ENCODE measurements at regions not wholly inside any gene's neighbourhood (a gene's known extent, or its start where the extent isn't known, plus 50 kb on each side); places are given as distances from the start of the nearest gene placed in this dataset.

GRCh38 chr4:138086611-138087041, 155.5 kb downstream of the SLC7A11 start:
- TF ChIP-seq CTCF (IDR thresholded peaks at IDR 0.05; ENCODE audit: poor library complexity, severe bottlenecking) (no peak), POLR2AphosphoS5 (IDR thresholded peaks at IDR 0.05) (no peak), RAD21 (conservative IDR thresholded peaks at IDR 0.05) (no peak), EZH2 (IDR thresholded peaks at IDR 0.05; ENCODE audit: borderline replicate concordance, insufficient read depth, low read length, poor library complexity, severe bottlenecking) (no peak), EP300 (conservative IDR thresholded peaks at IDR 0.05; ENCODE audit: poor library complexity, severe bottlenecking) (no peak)
